ENCODE measurements at regions not wholly inside any gene's neighbourhood (a gene's known extent, or its start where the extent isn't known, plus 50 kb on each side); places are given as distances from the start of the nearest gene placed in this dataset.

DNA sequence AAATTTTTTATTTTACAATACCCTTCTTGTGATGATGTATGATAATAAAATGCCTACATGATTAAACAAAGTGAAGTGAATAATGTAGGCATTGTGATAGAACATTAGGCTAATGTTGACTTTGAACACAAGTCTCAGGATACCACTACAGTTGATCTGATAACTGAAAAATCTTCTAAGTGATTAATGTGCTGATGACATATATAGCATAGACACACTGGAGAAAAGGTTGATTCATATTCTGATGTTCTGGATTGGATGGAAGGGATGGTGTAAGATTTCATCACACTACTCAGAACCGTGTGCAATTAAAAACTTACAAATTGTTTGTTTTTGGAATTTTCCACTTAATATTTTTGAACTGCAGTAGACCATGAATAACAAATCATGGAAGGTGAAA, 738.5 kb downstream of the TECRL start:
- no peak for TF ChIP-seq CTCF (IDR thresholded peaks at IDR 0.05)
- TF ChIP-seq POLR2A (IDR thresholded peaks at IDR 0.05): no peak

Measured in testis (tissue), 2 donors.